Keratinocyte (primary cell): ENCODE measurements at regions not wholly inside any gene's neighbourhood (a gene's known extent, or its start where the extent isn't known, plus 50 kb on each side); places are given as distances from the start of the nearest gene placed in this dataset.

Experiments
- EZH2 ChIP-seq: IDR thresholded peaks from one replicate; pipeline ENCODE4 v1.6.1; 2012; ENCODE audit warnings: inconsistent platforms, mild to moderate bottlenecking, low read length, moderate library complexity
- TF ChIP-seq, protein P1 (sequence below), 3 experiments: IDR thresholded peaks in 1 of 3; conservative IDR thresholded peaks in 1 of 3; optimal IDR thresholded peaks in 1 of 3; 2 replicates in 2 of 3; 3 replicates in 1 of 3; pipeline versions ENCODE3 to v1.5.1; 2011; ENCODE audit warnings: low read length in 3 of 3, mild to moderate bottlenecking in 3 of 3, moderate library complexity in 2 of 3, control low read depth in 1 of 3, inconsistent platforms in 1 of 3; ENCODE audit not compliant: insufficient read depth in 2 of 3; ENCODE audit errors: extremely low read depth in 1 of 3

DNA sequence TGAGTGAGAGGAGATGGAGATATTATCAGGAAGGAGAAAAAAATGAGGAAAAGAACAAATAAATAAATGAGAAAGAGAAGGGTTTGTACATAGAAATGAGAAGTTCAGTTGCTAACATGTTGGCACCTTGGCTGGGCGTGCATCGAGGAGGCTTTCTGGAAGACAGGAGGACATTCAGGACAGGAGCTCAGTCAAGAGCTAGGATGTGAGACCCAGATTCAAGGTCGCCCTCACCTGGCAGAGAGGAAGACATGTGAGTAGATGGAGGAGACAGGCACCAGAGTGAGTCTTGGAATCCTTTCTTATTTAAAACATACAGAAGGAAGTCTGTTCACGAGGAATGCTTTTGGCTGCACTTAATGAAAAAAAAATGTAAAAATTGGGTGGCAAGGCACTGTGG, 640.9 kb downstream of the NPHP4 start:
- TF ChIP-seq, protein P1, sequence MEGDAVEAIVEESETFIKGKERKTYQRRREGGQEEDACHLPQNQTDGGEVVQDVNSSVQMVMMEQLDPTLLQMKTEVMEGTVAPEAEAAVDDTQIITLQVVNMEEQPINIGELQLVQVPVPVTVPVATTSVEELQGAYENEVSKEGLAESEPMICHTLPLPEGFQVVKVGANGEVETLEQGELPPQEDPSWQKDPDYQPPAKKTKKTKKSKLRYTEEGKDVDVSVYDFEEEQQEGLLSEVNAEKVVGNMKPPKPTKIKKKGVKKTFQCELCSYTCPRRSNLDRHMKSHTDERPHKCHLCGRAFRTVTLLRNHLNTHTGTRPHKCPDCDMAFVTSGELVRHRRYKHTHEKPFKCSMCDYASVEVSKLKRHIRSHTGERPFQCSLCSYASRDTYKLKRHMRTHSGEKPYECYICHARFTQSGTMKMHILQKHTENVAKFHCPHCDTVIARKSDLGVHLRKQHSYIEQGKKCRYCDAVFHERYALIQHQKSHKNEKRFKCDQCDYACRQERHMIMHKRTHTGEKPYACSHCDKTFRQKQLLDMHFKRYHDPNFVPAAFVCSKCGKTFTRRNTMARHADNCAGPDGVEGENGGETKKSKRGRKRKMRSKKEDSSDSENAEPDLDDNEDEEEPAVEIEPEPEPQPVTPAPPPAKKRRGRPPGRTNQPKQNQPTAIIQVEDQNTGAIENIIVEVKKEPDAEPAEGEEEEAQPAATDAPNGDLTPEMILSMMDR (optimal IDR thresholded peaks at IDR 0.05 in 1 of 3, IDR thresholded peaks at IDR 0.05 in 1 of 3, conservative IDR thresholded peaks at IDR 0.05 in 1 of 3; ENCODE audit: extremely low read depth in 1 of 3, insufficient read depth in 2 of 3, low read length in 3 of 3), result no peak
- TF ChIP-seq EZH2, result no peak
